GM12874 (cell line): ENCODE measurements at regions not wholly inside any gene's neighbourhood (a gene's known extent, or its start where the extent isn't known, plus 50 kb on each side); places are given as distances from the start of the nearest gene placed in this dataset.

Experiments used
- TF ChIP-seq, protein P1 (sequence below): IDR thresholded peaks from 2 replicates; pipeline ENCODE4 v1.5.1; 2011; ENCODE audit warnings: low read depth, mild to moderate bottlenecking, control low read depth, low read length, moderate library complexity; ENCODE audit not compliant: insufficient read depth

DNA sequence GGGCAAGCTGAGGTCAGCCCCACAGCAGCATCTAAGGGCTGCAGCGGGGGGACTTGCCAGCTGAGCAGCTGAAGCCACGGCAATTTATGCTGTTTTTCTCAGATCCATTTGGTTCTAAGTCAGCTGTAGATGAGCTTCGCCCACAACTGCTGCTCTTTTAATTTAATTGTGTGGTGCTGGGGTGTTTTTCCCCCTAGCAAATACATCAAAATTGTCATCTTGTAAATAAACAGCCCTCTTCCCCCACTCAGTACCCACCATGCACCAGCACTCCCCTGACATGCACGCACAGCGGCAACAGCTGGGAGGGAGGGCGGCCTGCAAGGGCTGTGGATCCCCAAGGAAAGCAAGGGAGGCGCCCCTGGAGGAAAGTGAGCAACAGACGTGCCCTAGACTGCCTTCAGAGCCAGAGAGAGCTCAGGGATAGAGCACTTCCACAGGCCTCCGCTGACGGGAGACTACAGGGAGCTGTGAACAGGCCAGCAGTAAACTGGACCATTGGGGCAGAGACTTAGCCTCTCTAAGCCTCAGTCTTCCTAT lies 149.5 kb downstream of the TMEM132E start:
- TF ChIP-seq, protein P1, sequence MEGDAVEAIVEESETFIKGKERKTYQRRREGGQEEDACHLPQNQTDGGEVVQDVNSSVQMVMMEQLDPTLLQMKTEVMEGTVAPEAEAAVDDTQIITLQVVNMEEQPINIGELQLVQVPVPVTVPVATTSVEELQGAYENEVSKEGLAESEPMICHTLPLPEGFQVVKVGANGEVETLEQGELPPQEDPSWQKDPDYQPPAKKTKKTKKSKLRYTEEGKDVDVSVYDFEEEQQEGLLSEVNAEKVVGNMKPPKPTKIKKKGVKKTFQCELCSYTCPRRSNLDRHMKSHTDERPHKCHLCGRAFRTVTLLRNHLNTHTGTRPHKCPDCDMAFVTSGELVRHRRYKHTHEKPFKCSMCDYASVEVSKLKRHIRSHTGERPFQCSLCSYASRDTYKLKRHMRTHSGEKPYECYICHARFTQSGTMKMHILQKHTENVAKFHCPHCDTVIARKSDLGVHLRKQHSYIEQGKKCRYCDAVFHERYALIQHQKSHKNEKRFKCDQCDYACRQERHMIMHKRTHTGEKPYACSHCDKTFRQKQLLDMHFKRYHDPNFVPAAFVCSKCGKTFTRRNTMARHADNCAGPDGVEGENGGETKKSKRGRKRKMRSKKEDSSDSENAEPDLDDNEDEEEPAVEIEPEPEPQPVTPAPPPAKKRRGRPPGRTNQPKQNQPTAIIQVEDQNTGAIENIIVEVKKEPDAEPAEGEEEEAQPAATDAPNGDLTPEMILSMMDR, result no peak

DNA sequence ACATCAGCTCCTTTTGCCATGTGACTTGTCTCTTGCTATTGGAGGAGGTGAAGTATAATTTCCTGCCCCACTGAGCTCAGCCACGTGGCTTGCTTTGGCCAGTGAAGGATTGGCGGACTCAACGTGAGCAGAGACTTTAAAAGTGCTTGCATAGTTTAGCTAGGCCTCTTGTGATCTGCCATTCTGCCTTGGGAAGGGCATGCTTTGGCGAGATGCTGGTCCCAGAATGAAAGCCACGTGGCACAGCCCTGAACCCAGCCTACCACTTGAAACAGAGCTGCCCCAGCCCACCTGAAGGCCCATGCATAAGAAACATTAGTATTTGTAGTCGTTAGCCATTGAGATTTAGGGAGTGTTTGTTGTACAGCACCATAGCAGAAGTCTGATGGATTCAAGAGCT lies 148.2 kb downstream of the TMEM132E start:
- TF ChIP-seq, protein P1, result no peak

DNA sequence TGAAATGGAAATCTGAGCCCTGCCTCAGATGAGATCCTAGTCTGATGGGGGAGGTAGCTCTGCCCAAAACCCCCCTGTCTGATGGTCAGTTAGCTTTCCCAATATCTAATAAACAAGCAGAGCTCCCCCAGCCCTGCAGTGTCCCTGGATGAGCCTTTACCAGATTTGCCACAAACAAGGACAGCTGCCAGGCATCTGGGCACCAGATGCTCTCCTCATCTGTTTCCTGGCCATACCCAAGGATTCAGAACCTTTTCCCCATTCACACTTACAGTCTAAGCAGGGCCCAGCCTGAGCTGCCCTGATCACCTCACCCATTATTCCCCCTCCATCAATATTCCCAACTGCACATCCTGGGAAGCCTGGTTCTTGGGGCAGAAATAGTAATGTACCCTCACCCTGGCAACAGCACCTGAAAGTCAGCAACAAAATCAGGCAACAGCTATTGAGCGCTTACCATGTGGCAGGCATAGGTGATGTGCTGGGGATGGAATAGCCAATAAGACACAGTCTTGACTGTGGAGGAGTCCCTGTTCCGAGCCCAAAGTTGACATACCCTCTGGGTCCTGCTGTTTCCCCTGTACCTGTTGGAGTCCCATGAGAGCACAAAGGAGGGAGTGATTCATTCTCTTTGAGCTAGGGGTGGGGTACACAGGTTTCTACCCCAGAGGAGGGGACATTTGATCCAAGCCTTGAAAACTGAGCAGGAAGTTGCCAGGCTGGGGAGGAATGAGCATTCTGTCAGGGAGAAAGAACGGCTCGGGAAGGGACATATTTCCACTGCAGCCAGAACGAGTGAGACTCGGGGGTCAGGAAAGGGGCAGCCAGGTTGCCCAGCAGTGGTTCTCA lies 147.4 kb downstream of the TMEM132E start:
- TF ChIP-seq, protein P1, result no peak

DNA sequence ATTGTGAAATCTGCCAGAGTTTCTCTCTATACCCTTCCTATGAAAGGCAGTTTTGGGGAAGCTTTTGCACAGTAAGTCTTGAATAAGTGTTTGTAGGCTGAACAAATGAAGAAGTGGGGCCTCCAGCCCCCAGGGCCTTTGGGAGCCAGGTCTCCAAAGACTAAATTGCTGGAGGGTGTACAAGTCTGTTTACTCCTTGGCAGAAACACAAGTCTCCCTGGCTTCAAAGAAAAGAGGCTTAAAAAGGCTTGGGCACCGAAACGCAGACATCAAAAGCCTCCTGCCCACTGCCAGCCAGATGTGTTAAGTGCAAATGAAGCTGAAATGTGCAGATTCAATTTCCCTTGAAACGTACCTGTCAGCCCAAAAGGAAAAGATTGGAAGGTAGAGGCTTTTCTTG lies 146.3 kb downstream of the TMEM132E start:
- TF ChIP-seq, protein P1, result no peak

DNA sequence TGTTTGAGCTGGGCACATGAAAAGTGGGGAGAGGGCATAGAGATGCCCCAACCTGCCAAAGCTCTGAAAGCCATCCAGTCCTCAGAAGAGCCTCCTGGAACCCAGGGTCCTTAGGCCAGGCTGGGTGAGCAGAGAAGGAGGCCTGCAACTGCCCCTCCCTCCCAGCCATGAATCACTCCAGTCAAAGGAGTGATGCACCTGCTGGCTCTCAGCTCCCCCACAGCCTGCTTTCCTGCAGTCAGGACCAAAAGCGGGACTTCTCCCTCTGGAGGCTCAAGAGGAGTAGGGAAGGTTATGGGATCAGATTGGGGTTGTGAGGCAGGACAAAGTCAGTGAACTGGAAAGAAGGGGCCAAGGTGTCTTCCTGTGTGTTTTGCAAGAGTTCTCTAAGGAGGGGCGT lies 145.6 kb downstream of the TMEM132E start:
- TF ChIP-seq, protein P1, result no peak

DNA sequence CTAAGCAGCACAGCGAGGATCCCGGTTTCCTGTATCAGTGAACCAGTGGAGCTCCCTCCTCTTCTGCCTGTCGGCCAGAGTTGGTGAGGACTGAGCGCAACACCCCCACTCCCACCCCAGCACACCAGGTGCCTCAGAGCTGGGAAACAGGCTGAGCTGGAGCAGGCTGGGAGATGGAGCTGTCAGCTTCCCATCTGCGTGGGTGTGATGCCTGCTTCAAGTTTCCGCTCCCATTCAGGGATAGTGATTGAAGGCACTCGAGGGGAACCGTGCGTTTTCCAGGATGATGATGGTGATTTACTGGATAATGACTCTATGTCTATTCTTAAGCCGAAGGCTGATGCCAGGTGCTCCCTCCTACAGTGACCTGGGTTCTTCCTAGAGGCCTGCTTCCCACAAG lies 144.5 kb downstream of the TMEM132E start:
- TF ChIP-seq, protein P1, result no peak

DNA sequence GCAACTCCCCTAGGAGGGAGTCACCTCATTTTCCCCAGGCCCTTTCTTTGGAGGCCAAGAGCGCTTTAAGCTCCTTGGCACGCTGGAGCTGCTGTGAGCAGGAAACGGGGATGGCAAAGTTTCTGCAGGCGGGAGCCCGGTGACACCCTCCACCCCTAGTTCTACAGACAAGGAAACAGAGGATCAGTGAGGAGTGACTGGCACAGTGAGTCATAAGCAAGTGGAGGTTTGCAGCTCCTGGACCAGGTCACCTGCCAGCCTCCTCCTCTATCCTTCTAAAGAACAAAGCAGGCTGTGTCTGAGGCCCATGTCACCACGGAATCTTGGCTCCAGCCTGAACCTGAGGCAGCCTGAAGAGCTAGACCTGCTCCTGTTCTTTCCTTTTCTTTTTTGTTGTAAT lies 141.9 kb downstream of the TMEM132E start:
- TF ChIP-seq, protein P1, result no peak
